DOHH2 (cell line): ENCODE measurements at regions not wholly inside any gene's neighbourhood (a gene's known extent, or its start where the extent isn't known, plus 50 kb on each side); places are given as distances from the start of the nearest gene placed in this dataset.

Experiments used
- EZH2phosphoT487 ChIP-seq: fragments of 200-600 bp; sonication (generic); IDR thresholded peaks from 2 replicates; pipeline ENCODE4 v1.6.1; 2017; ENCODE audit warnings: borderline replicate concordance, mild to moderate bottlenecking, antibody characterized with exemption, low read length, moderate library complexity, mixed read lengths
- TF ChIP-seq, protein P1 (sequence below): fragments of 200-600 bp; sonication (generic); IDR thresholded peaks from one replicate; pipeline ENCODE4 v1.5.1; 2014; ENCODE audit warnings: antibody characterized with exemption, mild to moderate bottlenecking, low read depth, low read length; ENCODE audit not compliant: poor library complexity, severe bottlenecking

DNA sequence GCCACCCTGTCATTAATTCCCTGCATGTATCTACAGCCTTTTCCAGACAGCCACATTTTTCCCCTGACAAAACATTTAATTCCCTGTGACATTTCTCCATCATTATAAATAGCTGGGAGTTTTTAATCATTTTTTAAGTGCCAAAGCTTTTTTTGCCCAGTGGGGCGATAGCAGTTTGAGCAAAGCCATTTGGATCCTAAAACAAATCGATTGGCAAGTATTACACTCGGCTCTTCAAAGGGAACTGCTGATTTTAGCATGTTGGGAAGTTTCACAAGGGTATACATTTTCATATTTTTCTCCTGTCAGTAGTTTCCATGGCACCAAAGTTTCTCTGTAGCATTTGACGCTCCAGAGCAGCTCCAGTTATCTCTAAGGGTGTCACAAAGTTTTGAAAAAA, 210.8 kb downstream of the HIPK3 start:
- TF ChIP-seq, protein P1, sequence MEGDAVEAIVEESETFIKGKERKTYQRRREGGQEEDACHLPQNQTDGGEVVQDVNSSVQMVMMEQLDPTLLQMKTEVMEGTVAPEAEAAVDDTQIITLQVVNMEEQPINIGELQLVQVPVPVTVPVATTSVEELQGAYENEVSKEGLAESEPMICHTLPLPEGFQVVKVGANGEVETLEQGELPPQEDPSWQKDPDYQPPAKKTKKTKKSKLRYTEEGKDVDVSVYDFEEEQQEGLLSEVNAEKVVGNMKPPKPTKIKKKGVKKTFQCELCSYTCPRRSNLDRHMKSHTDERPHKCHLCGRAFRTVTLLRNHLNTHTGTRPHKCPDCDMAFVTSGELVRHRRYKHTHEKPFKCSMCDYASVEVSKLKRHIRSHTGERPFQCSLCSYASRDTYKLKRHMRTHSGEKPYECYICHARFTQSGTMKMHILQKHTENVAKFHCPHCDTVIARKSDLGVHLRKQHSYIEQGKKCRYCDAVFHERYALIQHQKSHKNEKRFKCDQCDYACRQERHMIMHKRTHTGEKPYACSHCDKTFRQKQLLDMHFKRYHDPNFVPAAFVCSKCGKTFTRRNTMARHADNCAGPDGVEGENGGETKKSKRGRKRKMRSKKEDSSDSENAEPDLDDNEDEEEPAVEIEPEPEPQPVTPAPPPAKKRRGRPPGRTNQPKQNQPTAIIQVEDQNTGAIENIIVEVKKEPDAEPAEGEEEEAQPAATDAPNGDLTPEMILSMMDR: no peak
- no peak for TF ChIP-seq EZH2phosphoT487
